NCI-H1694 treated with DMSO at 0.1 percent for 48 hours (cell line): ENCODE measurements at regions not wholly inside any gene's neighbourhood (a gene's known extent, or its start where the extent isn't known, plus 50 kb on each side); places are given as distances from the start of the nearest gene placed in this dataset.
"Not testable (repeated sequence)": the region's sequence is repeated elsewhere in the genome, so short reads cannot be mapped to it uniquely, and the experiment has no call there.

Source experiments
- DNase-seq: peaks from one replicate; lab custom pipeline; 2025; lab: John Stamatoyannopoulos, UW

DNA sequence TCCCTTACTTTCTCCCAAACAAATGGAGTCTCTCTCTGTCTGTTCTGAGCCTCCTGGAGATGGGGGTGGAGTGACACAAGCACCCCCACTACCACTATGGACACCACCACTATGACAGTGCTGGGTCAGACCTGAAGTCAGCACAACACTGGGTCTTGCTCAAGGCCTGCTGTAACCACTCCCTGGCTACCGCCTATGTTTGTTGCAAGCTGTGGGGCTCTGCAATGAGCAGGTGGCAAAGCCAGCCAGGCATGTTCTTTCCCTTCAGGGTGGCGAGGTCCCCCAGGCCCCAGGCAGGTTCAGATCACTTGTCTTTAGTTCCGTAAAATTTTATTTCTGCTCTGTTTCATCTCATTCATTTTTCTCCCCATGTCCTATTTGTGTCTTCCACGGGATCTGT is 349.8 kb downstream of the TMEM121 start:
- no peak for DNase-seq

DNA sequence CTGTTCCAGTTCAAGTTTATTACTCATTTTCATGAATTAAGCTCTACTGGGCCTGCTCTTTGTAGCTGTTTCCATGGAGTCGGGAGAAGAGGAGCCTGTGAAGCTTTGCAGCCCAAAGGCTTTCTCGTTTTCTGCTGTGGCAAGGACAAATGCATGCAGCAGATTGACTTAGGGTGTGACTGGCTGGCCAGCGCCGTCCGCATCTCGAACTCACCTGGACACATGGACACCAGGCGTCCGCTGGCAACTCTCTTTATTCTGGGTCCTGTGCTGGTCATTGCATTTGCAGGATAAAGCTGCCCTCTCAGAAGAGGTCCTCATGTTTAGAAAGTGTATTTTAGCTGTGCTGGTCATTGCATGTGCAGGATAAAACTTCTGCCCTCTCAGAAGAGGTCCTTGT is 350.4 kb downstream of the TMEM121 start:
- no peak for DNase-seq

DNA sequence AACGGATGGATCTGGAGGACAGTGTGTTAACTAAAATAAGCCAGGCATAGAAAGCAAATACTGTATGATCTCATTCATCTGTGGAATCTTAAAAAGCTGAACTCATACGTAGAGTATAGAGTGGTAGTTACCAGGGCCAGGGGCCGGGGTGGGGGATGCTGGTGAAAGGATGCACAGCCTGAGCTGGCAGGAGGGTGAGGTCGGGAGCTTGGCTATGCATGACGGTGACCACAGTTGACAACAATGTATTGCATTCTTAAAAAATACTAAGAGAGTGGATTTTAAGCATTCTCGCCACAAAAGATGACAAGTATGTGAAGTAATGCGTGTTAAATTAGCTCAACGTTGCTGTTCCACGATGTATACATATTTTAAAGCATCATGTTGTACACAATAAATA is 351.3 kb downstream of the TMEM121 start:
- DNase-seq: no peak

DNA sequence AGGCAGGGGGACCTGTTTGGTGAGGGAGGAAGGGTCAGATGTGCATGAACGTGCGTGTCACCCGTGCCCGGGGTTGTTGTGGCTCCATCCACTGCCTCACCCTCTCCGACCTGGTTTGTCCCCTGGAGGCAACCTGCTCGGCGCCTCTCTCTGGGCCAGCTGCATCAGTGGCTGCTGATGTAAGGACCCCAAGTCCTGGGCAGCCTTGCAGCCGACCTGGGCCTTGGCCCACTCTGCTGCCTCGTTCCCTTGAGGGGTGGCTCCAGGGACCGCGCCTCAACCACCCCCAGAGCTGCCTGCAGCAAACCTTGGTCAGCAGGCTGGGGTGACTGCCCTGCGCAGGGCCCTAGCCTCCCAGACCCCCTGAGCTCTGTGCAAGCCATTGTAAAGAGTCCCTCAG is 351.7 kb downstream of the TMEM121 start:
- no peak for DNase-seq

DNA sequence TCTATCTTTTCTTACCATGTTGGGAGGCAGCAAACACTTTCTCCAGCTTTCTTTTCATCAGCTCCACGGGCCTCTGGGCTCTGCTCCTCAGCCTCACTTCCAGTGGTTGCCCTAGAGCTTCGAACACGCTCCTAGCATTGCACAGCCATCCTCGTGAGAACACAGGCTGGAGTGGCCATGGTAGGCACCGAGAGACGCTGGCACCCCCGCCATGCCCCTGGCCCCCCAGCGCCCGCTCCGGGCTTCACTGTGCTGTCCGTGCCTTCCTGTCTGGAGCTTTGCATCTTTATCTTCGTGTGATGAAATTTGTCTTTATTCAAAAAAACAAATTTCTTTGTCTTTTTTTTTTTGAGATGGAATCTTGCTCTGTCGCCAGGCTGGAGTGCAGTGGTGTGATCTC is 352.2 kb downstream of the TMEM121 start:
- DNase-seq: no peak

DNA sequence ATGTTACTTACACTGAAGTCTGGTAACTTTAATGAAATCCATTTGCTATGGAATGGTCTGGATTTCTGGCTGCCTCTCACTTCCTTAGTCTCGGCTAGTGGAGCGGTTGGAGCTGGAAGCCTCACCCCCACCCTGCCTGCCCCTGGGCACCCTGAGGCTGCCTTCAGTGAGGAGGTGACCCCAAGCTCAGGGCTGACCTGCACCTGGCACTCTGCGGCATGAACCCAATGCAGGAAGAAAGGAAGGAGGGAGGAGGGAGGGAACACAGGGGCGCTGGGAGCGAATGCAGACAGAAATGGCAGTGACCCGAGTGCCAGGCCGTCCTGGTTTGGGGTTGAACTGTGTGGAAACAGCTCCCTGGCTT is 353.1 kb downstream of the TMEM121 start:
- no peak for DNase-seq

DNA sequence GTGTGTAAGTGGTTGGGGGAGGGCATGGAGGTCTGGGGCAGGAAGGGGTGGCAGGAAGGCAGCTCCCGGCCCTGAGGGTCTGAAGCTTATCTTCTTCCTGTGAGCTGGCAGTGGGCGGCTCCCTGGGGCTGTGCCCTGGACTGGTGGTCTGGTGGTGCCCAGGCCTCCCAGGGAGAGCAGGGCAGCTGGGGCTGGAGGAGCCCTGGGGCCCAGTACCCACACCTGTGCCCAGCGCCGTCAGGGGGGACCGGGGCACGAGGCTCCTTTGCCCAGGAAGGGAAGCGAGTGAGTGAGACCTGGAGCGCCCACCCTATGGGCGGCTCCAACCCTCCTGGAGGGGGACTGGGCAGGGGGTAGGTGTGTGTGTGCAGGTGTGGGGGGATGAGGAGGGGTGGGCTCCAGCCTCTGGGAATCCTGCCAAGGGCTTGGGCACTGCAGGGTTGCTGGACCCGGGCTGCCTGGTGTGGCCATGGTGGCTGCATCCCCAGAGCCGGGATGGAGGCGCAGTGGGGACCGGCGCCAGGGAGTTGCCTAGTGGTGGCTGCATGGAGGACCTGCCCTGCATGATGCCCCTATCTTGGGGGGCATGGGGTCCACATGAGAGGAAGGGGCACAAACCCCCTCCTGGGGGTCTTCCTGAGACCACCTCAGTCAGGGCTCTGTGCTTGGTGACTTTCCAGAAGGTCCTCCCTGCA is 353.6 kb downstream of the TMEM121 start:
- DNase-seq: no peak

DNA sequence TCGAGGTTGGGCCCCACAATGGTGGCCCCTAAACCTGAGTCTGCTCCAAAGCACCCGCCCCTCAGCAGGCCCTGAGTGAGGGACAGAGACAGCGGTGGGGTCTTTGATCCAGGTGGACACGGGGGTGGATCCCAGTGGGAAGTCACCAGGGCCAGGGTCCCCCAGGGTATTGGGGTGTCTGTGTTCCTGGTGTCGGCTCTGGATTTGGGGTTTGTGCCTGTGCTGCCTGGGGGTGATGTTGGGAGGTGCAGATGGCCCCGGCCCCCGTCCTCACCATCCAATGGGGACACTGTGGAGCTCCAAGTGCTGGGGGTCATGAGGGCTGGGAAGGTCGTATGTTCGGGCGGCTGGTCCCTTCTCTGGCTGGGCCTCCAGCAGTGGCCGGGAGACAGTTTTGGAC is 354.2 kb downstream of the TMEM121 start:
- DNase-seq: no peak

DNA sequence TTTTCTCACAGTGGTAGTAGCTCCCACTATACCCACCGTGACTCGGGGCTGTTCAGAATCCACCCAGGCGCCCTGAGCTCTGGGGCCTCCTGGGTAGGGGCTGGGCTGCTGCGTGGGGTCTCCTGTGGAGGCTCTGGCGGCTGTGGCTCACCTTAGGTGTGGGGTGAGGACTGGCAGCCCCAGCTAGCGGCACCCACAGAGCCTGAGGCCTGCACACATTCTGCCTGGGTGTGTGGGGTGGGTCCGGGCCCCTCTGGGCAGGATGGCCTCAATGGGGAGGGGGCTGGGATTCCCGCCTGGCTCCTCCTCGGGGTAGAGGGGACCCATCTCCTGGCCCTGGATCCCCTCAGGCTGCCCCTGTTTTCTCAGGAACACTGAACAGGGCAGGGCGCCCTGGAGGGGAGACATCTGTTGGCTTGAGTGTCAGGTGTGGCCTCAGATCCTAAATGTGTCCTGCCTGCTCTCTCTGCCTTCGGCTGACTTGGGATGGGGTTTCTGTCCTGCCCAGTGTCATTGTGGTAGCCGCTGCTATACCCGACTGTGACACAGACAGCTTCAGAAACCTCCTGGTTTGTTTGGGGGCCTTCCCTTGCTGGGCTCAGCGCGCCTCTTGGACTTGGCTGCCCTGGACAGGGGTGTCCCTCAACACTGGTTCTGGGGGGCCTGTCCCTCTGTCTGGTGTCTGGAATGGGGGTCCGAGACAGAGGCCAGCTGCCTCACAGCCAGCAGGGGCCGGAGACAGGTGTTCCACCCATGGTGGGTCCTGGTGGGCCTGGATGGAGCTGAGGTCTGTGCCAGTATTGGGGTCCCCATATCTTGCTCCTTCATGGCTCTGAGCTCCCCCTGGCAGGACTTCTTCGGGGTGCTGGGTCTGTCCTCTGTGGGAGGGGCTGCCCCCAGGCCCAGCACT is 354.9 kb downstream of the TMEM121 start:
- DNase-seq: no peak

DNA sequence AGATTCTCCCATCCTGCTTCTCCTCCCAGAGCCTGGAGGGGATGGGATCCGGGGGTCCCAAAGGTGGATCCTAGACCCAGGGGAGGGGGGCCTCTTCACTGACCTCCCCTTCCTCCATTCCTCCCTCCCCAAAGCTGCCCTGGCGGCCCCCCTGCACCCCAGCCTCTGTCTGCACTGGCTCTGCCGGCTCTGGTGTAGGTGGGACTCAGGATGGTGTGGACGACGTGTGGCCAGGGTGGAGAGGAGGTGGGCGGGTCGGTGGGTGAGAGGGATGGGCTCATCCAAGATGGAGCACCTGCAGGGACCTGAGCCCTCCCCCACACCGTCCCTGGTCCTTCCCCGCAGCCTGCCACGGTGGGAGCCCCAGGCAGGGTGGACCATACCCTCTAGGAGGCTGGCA is 355.6 kb downstream of the TMEM121 start:
- DNase-seq: not testable (repeated sequence)

DNA sequence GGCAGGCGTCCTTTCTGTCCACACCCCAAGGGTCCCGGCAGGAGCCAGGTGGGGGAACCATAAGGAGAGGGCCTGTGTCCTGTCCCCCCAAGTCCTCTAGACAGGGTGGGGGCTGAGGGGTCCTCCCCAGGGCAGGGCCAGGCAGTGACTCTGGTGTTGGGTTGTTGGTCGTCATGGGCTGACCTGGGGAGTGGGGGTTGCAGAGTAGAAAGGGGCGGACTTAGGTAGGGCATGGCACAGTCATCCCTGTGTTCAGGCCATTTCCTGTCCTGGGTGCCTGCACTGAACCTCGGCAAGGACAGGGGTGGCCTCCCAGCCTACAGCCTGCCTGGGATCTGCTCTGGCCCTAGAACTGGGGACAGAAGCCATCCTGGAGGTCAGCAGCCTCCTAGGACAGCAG is 356.2 kb downstream of the TMEM121 start:
- no peak for DNase-seq

DNA sequence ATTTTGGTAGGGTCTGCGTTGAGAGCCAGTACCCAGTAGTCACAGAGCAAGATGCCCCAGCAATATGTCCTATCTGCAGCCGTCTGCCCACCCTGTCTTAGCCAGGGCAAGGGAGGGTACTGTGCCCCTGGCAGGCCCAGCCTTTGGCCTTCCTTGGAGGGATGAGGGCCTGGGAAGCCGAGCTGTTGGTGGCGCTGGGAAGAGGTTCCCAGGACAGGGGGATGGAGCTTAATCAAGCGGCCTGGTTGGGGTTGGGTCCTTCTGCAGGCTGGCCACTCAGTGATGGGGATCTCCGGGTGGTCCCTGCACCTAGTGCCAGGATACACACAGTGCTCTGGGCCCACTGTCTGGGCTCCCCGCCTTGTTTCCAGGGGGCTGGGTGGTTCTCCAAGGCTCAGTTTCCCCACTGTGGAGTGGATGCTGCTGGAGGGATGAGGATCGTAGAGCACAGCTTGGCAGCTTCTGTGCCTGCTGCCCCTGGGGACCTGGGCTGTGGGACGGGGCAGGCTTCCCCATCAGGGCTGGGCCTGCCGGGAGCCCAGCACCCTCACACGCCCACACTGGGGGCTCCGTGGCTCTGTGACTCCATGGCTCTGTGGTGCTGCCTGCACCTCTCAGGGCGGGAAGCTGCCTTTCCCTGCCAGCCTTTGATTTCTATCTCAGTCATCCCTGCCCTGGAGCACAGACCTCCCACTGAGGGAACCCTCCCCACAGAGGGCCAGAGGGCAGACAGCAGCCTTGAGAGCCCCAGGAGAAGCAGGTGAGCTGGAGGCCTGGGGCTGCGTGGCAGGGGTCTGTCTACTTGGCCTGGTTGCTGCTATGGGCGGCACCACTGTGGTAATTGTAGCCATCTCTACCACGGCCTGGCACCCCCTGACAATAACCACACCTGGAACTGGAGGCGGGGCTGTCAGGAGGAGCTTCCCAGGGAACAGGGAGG is 357.0 kb downstream of the TMEM121 start:
- no peak for DNase-seq

DNA sequence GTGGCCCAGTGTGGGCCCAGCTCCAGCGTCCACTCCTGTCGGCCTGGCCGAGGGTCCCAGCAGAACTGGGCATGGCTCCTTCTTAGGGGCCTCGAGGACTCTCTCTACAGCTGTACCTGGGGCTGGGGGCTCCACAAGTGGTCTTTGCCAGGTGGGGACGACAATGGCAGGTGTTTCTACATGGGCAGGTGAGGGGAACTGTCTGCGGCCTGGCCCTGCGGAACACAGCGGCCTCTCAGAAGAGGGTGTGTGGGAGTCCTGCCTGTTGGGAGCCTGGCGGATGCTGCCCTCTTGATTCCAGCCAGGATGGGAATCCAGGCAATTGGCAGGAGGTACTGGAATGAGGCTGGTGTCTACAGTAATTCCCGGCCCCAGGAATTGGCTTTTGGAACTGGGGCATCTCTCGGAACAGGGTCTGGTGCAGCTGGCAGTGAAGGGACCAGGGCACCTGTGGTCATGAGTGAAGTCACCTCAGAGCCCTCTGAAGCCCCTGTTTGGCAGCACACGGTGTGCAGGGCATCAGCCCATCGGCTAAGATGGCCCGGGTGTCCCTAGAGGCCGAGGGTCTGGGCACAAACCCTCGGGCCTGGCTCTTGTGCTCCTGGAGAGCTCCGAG is 357.9 kb downstream of the TMEM121 start:
- not testable (repeated sequence) for DNase-seq

DNA sequence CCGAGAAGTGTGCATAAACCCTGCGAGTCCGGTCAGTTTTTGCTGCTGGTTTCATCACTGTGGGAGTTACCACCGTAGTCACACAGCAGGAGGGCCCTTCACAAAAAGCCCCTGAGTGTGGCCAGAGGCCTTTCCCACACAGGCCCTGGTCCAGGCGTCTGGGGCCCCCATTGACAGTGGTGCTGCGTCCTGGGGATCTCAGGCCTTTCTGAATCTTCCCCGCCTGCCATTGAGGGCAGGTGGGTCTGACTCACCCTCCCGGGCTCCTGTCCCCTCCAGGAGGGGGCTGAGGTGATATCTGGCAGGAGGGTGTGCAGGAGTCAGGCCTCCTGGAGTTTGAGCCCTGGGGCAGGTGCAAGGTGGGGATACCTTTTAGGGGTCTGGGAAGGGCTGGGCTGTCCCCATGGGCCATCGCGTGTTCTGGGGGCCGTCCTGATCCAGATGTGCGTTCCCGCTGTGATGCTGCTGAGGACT is 358.5 kb downstream of the TMEM121 start:
- no peak for DNase-seq

DNA sequence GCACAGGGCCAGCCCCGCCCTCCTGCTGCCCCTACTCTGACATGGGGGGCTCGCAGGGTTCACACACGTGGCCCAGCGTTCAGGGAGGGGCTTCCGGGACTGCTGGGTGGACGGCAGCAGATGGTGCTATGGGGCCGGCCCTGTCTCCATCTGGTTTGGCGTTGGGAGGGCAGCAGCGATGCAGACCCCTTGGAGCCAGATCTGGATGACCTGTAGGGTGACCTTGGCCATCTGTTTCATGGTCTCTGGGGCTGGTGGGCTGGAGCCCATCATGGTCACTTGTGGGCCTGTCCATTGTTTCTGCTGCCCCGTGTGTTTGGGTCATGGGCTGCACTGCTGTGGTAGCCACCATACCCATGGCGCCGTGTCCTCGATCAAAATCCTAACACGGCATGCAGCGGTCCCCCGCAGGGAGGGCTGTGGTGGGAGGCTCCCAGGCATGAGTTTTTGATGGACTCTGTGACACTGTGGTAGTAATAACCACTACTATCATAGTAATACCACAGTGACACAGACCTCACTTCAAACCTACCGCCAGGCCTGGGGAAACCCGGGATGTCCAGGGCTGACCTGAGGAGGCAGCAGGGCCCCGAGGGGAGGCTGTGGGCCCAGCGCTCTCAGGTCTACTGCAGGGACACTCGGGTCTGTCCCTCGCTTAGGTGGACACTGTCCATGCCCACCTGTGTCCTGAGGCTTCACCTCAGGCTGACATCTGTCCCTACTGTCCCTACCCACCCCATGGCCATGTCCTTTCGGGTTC is 359.4 kb downstream of the TMEM121 start:
- DNase-seq: no peak

DNA sequence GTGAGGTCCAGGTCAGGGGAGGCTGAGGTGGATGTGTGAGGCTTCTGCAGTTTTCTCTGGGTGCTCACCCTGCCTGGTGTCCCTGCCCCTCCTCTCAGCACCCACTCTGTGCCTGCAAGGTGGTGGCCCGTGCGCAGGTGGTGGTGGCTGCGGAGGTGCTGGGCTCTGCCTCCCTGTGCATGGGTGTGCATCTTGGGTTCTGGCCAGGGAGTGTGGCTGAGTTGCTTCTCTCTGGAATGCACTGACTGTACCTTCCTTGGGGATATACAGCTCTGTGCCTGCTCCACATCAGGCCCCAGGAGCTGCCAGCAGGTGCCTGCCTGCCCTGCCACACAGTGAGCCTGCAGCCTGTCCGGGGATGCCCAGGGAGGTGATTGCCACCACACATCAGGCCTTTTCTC is 360.4 kb downstream of the TMEM121 start:
- not testable (repeated sequence) for DNase-seq

DNA sequence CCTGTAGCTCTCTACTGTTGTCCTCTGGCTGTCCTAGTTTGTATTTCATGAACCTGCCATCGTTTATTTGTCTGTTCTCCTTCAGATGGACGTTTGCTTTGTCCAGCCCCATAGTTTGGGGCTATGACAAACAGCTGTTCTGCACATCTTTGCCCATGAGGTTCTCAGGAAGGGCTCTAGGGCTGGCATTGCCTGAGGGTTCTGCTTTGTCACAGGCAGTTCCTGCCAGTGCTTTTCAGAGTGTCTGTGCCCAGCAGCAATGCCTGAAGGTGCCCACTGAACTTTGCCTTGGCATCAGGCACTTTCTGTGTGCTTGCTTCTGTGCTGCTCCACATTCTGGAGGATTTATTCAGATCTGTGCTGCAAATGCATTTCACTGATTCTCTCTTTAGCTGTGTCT is 361.3 kb downstream of the TMEM121 start:
- no peak for DNase-seq

DNA sequence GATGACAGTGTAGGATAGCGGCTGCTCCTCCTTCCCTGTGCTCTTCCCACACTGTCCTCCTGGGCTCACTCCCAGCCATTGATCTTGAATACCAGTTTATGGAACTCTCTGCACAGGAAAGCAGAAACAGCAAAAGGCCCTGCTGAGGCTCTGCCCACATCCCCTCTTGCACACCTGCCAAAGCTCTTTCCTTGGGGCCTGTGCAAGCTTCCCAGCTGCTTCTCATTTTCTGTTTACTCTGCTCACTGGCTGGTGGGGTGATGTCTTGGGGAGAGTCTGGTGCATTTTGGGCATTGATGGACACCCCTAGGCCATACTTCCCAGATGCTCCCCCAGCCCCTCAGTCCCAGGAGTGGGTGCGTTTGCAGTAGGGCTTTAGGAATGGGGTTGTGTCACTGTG is 361.8 kb downstream of the TMEM121 start:
- DNase-seq: no peak

DNA sequence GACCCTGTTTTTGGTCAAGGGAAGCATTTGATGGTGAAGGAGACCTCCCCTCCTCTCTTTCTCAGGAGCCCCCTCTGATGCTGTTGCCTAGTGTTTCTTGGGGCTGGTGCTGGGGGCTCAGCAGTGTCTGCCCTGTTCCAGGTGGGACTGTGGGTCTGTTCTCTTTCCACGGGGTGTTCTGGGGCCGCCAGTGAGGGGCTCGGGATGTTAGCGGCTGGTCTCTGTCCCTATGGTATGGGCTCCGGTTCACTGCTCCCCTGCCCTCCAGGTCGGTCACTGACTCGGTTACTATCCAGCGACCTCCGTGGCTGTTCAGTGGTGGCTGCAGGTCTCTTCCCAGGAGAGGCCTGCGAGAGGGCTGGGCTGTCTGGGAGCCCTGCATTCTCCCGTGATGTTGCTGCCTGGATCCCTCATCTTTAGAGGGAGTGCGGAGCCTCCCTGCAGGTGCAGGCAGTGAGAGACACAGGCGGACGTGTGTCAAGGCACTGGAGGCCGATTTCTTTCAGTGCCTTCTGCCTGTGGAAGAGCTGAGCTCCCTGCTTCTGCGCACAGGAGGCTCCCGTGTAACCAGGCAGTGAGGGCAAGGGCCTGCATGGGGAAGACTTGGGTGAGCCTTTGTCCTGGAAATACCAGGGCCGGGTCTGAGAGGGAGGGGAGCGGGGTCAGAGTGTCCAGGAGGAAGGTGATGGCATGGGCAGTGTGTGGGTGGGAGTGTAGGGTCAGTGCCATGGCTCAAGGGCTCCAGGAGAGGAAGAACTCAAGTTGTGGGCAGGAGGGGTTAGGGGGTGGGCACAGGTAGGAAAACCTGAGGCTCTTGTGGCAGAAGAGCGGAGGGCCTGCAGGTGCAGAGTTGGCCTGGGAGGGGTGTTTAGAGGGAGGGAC is 362.6 kb downstream of the TMEM121 start:
- no peak for DNase-seq
